NB4 (cell line): ENCODE measurements at regions not wholly inside any gene's neighbourhood (a gene's known extent, or its start where the extent isn't known, plus 50 kb on each side); places are given as distances from the start of the nearest gene placed in this dataset.

Experiments
- MYC ChIP-seq: IDR thresholded peaks from 2 replicates; pipeline ENCODE4 v1.6.1; 2011; ENCODE audit warnings: low read depth, low read length
- POLR2A ChIP-seq: IDR thresholded peaks from 2 replicates; pipeline ENCODE4 v1.6.1; 2011; ENCODE audit warnings: mild to moderate bottlenecking; ENCODE audit not compliant: insufficient read length; ENCODE audit errors: extremely low read depth
- TF ChIP-seq, protein P1 (sequence below): IDR thresholded peaks from one replicate; pipeline ENCODE4 v1.5.1; 2012; ENCODE audit warnings: low read depth, low read length
- TF ChIP-seq, protein P2 (sequence below): IDR thresholded peaks from 2 replicates; pipeline ENCODE4 v1.6.1; 2011; ENCODE audit warnings: low read depth, low read length

GRCh38 chr15:59873644-59874272 is 130.4 kb upstream of the FOXB1 start:
- TF ChIP-seq, protein P1, sequence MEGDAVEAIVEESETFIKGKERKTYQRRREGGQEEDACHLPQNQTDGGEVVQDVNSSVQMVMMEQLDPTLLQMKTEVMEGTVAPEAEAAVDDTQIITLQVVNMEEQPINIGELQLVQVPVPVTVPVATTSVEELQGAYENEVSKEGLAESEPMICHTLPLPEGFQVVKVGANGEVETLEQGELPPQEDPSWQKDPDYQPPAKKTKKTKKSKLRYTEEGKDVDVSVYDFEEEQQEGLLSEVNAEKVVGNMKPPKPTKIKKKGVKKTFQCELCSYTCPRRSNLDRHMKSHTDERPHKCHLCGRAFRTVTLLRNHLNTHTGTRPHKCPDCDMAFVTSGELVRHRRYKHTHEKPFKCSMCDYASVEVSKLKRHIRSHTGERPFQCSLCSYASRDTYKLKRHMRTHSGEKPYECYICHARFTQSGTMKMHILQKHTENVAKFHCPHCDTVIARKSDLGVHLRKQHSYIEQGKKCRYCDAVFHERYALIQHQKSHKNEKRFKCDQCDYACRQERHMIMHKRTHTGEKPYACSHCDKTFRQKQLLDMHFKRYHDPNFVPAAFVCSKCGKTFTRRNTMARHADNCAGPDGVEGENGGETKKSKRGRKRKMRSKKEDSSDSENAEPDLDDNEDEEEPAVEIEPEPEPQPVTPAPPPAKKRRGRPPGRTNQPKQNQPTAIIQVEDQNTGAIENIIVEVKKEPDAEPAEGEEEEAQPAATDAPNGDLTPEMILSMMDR: no peak
- no peak for TF ChIP-seq POLR2A
- TF ChIP-seq, protein P2, sequence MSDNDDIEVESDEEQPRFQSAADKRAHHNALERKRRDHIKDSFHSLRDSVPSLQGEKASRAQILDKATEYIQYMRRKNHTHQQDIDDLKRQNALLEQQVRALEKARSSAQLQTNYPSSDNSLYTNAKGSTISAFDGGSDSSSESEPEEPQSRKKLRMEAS: no peak
- no peak for TF ChIP-seq MYC
